HEK293T (cell line): ENCODE measurements at regions not wholly inside any gene's neighbourhood (a gene's known extent, or its start where the extent isn't known, plus 50 kb on each side); places are given as distances from the start of the nearest gene placed in this dataset.

Source experiments
- CTCF ChIA-PET: fragments of 350-600 bp; formaldehyde crosslinking; extraction: SDS; loops from one replicate; lab custom pipeline; 2021; ENCODE audit warnings: antibody characterized with exemption, inconsistent platforms; lab: Yijun Ruan, JAX
- POLR2A ChIA-PET: fragments of 350-600 bp; formaldehyde crosslinking; extraction: SDS; loops from one replicate; lab custom pipeline; 2020; ENCODE audit warnings: antibody characterized with exemption, inconsistent platforms; lab: Yijun Ruan, JAX
- DNase-seq: peaks from one replicate; pipeline ENCODE4 v3.0.0; 2012; ENCODE audit warnings: mixed read lengths; ENCODE audit errors: extremely low spot score
- ARNT ChIP-seq: fragments of 450-650 bp; IDR thresholded peaks from 2 replicates; pipeline ENCODE4 v1.6.1; 2017; ENCODE audit warnings: mild to moderate bottlenecking
- BHLHE40 ChIP-seq: fragments of 450-650 bp; IDR thresholded peaks from 2 replicates; pipeline ENCODE4 v1.6.1; 2016; ENCODE audit warnings: mild to moderate bottlenecking, moderate library complexity, borderline replicate concordance
- CTBP1 ChIP-seq: fragments of 450-650 bp; IDR thresholded peaks from 2 replicates; pipeline ENCODE4 v1.6.1; 2016; ENCODE audit warnings: borderline replicate concordance
- ELF4 ChIP-seq: fragments of 450-650 bp; IDR thresholded peaks from 2 replicates; pipeline ENCODE4 v1.6.1; 2017; ENCODE audit warnings: antibody characterized with exemption
- FOXA1 ChIP-seq: fragments of 450-650 bp; IDR thresholded peaks from 2 replicates; pipeline ENCODE4 v1.6.1; 2016; ENCODE audit warnings: mild to moderate bottlenecking
- FOXK2 ChIP-seq: fragments of 450-650 bp; IDR thresholded peaks from 2 replicates; pipeline ENCODE4 v1.6.1; 2016; ENCODE audit warnings: mild to moderate bottlenecking
- FOXM1 ChIP-seq: fragments of 450-650 bp; IDR thresholded peaks from 2 replicates; pipeline ENCODE4 v1.6.1; 2017; ENCODE audit warnings: mild to moderate bottlenecking, borderline replicate concordance
- HDGF ChIP-seq: fragments of 450-650 bp; IDR thresholded peaks from 2 replicates; pipeline ENCODE4 v1.6.1; 2017; ENCODE audit warnings: antibody characterized with exemption, borderline replicate concordance
- L3MBTL2 ChIP-seq: fragments of 450-650 bp; conservative IDR thresholded peaks from 2 replicates; pipeline ENCODE4 v1.6.1; 2016; ENCODE audit warnings: mild to moderate bottlenecking
- LEF1 ChIP-seq: fragments of 450-650 bp; IDR thresholded peaks from 2 replicates; pipeline ENCODE4 v1.6.1; 2017; ENCODE audit warnings: mild to moderate bottlenecking, borderline replicate concordance
- NFRKB ChIP-seq: fragments of 450-650 bp; IDR thresholded peaks from 2 replicates; pipeline ENCODE4 v1.6.1; 2016; ENCODE audit warnings: mild to moderate bottlenecking, moderate library complexity
- SP1 ChIP-seq: fragments of 450-650 bp; IDR thresholded peaks from 2 replicates; pipeline ENCODE4 v1.6.1; 2017
- SUZ12 ChIP-seq: fragments of 450-650 bp; IDR thresholded peaks from 2 replicates; pipeline ENCODE4 v1.6.1; 2016; ENCODE audit warnings: mild to moderate bottlenecking
- TARDBP ChIP-seq: fragments of 450-650 bp; IDR thresholded peaks from 2 replicates; pipeline ENCODE4 v1.6.1; 2016
- ZNF384 ChIP-seq: fragments of 450-650 bp; IDR thresholded peaks from 2 replicates; pipeline ENCODE4 v1.6.1; 2016
- TF ChIP-seq, protein P1 (sequence below): fragments of 450-650 bp; IDR thresholded peaks from 2 replicates; pipeline ENCODE4 v1.6.1; 2016

DNA sequence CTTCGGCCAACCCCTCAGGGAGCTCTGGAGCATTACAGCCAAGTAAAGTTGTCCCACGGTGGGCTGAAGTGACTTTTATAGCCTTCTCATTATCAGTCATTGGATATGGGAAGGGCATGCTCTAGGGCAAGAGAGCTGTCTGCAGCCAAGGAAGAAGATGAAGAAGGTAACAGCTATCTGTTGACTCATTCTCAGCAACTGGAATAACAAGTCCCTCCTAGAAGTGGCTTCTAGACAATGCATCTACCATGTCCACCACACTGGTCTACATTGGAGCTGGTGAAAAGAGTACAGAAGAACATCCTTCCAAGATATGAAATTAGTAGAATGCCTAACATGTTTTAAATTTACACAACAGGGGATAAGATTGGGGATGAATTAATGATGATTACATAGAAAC lies 524.2 kb downstream of the ACTL7B start:
- ChIA-PET CTCF (no interaction called here), POLR2A (no interaction called here)
- no peak for DNase-seq
- TF ChIP-seq HDGF (no peak), FOXK2 (no peak), NFRKB (no peak), FOXA1 (no peak), ARNT (no peak), CTBP1 (no peak), SUZ12 (no peak), L3MBTL2 (no peak), SP1 (no peak), BHLHE40 (no peak), ZNF384 (no peak), TARDBP (no peak), ELF4 (no peak), FOXM1 (no peak), LEF1 (no peak)
- TF ChIP-seq, protein P1, sequence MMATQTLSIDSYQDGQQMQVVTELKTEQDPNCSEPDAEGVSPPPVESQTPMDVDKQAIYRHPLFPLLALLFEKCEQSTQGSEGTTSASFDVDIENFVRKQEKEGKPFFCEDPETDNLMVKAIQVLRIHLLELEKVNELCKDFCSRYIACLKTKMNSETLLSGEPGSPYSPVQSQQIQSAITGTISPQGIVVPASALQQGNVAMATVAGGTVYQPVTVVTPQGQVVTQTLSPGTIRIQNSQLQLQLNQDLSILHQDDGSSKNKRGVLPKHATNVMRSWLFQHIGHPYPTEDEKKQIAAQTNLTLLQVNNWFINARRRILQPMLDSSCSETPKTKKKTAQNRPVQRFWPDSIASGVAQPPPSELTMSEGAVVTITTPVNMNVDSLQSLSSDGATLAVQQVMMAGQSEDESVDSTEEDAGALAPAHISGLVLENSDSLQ: no peak

DNA sequence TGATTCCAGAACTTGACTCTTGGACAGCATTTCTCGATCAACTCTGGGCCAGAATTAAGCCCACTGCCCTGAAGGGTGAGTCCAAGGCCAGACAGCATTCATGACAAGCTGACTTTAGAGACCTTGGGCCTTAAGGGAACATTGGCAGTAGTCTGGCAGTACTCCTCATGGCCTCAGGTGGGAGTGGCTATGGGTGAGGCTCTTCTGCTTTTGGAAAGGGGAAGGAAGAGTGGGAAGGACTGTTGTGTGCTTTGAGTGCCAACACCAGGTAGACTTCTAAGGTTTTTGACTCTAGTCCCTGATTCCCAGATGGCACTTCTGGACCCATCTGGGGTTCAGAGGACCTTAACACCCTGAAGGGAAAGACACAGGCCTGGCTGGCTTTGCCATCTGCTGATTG lies 530.4 kb downstream of the ACTL7B start:
- ChIA-PET POLR2A (no interaction called here), CTCF (no interaction called here)
- TF ChIP-seq FOXA1: no peak
- no peak for TF ChIP-seq NFRKB
- no peak for TF ChIP-seq HDGF
- no peak for TF ChIP-seq ZNF384
- no peak for TF ChIP-seq ELF4
- no peak for TF ChIP-seq SP1
- TF ChIP-seq L3MBTL2: no peak
- DNase-seq: no peak

DNA sequence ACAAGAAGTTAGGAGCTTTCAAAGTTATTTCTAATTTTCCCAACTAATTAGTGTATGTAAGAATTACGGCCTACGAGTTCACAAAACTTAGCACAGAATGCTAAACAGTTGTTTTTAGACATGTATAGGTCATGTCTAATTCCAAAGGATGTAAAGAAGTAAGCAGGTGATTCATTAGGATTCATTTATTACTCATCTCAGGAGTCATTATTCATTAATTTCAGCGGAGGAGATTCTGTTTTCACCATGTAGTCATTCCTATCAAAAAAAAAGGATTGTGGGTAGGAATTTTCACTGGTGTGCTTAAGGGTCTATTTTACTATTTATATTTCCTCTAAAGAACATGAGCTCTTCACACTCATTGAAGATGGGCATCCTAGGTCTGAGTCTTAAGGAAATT lies 532.2 kb downstream of the ACTL7B start:
- TF ChIP-seq, protein P1: no peak
- TF ChIP-seq BHLHE40: no peak
- no peak for TF ChIP-seq SP1
- TF ChIP-seq FOXK2: no peak
- no peak for TF ChIP-seq ELF4
- TF ChIP-seq ARNT: no peak
- no peak for TF ChIP-seq CTBP1
- TF ChIP-seq SUZ12: no peak
- no peak for TF ChIP-seq ZNF384
- TF ChIP-seq TARDBP: no peak
- TF ChIP-seq FOXA1: no peak
- no peak for TF ChIP-seq FOXM1
- no peak for TF ChIP-seq LEF1
- TF ChIP-seq L3MBTL2: no peak
- TF ChIP-seq HDGF: no peak
- DNase-seq: no peak
- ChIA-PET CTCF (no interaction called here), POLR2A (no interaction called here)

DNA sequence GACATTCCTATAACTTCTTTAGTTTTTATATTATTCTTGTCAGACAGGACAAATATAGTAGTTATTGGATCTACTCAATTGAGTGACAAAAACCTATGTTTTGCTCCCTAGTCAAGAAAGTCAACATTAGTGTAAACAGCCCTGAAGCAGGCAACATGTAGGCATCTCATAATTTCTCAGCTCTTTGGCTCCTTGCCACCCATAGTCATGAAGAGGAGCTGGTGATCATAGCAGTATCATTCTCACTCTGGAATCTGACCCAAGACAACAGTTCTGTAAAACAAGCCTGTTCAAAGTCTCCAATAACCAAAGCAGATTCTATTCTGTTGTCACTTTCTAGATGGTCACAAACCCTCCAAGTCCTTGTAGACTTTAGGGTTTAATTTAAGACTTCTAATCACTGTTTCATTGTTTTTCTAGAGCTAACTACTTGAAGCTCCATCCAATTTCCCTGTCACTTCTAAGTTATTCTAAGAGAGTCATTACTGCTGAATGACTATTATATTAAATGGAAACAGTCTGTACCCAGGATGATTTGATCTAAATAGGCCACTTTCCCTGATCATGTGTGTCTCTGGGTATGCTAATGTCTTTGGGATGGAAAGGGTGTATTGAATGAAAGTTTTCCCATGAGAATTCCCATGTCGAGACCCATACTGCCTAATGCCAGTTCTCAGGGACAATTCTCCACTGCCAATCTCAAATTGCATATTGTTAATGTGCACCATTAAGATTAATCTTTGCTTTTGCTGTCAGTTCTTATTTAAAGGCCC lies 533.3 kb downstream of the ACTL7B start:
- TF ChIP-seq ZNF384 (no peak), L3MBTL2 (no peak), BHLHE40 (no peak), LEF1 (no peak), TARDBP (no peak), ARNT (no peak), SP1 (no peak), HDGF (no peak), NFRKB (no peak), CTBP1 (no peak), FOXK2 (no peak), FOXA1 (no peak), FOXM1 (no peak)
- TF ChIP-seq, protein P1: no peak
- ChIA-PET CTCF (no interaction called here), POLR2A (no interaction called here)
- no peak for DNase-seq

DNA sequence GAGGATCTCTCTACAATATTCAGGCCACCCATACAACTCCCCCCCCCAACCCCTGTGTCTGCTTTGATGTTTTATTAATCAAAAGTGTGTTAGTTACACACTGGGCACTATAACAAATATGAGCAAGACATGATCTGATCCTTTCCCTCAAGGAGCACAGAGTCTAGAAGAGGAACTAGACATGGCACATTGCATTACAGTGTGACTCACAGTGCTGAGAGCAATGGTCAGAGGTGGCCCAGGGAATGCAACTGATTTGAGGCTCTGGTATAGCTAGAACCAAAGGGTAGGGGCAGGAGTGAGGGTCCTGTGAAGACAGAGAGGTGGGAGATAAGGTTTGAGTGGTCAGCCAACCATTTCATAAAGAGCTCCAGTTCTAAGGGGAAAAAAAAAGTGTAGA lies 539.2 kb downstream of the ACTL7B start:
- ChIA-PET CTCF (no interaction called here), POLR2A (no interaction called here)
- TF ChIP-seq SP1 (no peak), CTBP1 (no peak), FOXK2 (no peak), ELF4 (no peak)
- no peak for DNase-seq

DNA sequence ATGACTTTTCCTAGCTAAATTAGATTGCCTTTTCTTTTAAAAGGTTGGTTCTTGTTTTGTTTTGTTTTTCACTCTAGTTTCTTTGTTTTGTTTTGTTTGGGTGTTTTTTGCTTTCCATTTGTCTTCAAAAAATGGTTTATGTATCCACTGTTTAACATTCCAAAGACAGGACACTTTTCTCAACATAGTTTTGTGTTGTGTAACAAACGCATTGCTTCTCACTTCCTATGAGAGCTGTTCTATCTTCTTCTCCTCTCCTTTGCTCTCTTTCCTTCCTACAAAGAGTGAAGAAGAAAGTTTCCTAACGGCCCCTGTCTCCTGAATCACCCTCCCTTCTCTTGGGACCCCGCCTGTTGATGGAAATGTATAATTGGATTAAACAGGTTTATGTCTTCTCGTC lies 539.7 kb downstream of the ACTL7B start:
- no peak for DNase-seq
- CTCF ChIA-PET: no interaction called here
- TF ChIP-seq BHLHE40 (no peak), HDGF (no peak), SP1 (no peak), FOXM1 (no peak), ZNF384 (no peak), NFRKB (no peak), ELF4 (no peak), TARDBP (no peak), ARNT (no peak), FOXA1 (no peak), L3MBTL2 (no peak), SUZ12 (no peak), LEF1 (no peak)
- TF ChIP-seq, protein P1: no peak
- POLR2A ChIA-PET: no interaction called here
